NCI-H748 (cell line): ENCODE measurements at regions not wholly inside any gene's neighbourhood (a gene's known extent, or its start where the extent isn't known, plus 50 kb on each side); places are given as distances from the start of the nearest gene placed in this dataset.
"Not testable (repeated sequence)": the region's sequence is repeated elsewhere in the genome, so short reads cannot be mapped to it uniquely, and the experiment has no call there.

Source experiments
- DNase-seq: peaks from one replicate; lab custom pipeline; 2025; ENCODE audit not compliant: unreplicated experiment; lab: John Stamatoyannopoulos, UW

DNA sequence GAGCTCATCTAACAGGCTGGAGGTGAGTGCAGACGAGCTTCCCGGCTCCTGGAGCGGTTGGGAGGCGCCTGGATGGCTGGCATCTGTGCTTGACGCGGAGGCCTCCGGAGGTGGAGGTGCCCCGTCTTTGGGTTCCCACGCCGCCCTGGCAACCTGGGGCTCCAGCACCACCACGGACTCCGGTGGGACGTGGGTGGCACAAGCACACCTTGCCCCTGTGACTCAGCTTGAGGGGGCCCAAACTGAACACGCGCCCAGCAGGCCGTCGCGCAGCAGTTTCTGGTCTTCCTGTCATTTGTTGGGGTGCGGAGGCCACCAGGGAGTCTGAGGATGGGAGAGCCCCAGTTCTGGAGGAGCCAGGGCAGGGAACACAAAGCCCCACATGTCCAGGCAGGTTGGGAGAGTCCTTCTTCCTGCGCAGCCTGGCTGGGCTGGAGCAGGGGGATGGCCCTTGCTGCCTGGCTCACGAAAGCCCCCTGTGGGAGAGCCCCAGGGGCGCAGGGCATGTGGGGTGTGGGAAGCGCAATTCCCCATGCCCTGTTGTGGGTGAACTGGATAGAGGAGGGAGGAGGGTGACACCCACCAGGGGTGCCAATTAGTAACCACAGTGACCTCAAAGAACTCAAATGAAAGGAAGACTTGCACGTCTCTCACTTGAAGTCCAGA lies 1378.6 kb upstream of the DEFB115 start:
- peak; percentile 48 for DNase-seq

DNA sequence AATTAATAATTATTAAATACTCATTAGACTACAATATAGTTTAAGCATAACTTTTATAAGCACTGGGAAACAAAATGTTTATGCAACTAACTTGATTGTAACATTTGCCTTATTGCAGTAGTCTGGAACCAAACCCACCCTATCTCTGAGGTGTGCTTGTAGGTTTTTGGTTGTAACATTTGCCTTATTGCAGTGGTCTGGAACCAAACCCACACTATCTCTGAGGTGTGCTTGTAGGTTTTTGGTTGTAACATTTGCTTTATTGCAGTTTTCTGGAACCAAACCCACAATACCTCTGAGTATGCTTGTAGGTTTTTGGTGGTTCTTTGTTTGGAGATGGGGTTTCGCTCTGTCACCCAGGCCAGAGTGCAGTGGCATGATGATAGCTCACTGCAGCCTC lies 1376.4 kb upstream of the DEFB115 start:
- peak; percentile 35 for DNase-seq

DNA sequence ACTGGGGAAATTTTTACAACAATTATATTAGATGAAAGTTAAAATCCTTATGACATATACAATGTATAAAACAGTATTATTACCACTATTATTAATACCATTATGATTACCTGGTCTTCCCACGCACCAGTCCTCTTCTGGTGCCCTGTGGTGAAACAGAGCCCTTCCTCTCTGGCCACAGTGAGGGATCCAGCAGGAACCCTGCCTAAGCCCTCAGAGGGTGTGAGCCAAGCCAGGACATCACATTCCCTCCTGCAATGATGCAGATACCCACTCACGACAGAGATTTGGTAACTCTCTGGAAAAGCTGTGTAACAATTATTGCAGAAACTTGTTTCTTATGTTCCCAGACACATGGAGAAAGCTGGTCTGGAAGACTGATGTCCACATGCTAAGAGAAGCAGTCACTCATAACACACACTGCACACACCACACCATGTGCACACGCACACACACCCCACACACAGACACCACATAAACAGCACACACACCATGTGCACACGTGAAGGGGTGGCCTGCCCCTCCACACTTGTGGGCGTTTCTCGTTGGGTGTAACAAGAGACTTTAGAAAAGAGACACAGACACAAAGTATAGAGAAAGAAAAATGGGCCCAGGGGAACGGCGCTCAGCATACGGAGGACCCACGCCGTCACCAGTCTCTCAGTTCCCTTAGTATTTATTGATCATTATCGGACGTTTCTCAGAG lies 1373.8 kb upstream of the DEFB115 start:
- DNase-seq, result not testable (repeated sequence)

DNA sequence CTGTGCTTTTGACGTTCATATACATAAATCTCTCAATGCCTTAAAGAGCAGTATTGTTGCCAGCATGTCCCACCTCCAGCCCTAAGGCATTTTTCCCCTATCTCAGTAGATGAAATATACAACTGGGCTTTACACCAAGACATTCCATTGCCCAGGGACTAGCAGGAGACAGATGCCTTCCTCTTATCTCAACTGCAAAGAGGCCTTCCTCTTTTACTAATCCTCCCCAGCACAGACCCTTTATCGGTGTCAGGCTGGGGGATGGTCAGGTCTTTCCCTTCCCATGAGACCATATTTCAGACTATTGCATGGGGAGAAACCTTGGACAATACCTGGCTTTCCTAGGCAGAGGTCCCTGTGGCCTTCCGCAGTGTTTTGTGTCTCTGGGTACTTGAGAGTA lies 1373.1 kb upstream of the DEFB115 start:
- not testable (repeated sequence) for DNase-seq

DNA sequence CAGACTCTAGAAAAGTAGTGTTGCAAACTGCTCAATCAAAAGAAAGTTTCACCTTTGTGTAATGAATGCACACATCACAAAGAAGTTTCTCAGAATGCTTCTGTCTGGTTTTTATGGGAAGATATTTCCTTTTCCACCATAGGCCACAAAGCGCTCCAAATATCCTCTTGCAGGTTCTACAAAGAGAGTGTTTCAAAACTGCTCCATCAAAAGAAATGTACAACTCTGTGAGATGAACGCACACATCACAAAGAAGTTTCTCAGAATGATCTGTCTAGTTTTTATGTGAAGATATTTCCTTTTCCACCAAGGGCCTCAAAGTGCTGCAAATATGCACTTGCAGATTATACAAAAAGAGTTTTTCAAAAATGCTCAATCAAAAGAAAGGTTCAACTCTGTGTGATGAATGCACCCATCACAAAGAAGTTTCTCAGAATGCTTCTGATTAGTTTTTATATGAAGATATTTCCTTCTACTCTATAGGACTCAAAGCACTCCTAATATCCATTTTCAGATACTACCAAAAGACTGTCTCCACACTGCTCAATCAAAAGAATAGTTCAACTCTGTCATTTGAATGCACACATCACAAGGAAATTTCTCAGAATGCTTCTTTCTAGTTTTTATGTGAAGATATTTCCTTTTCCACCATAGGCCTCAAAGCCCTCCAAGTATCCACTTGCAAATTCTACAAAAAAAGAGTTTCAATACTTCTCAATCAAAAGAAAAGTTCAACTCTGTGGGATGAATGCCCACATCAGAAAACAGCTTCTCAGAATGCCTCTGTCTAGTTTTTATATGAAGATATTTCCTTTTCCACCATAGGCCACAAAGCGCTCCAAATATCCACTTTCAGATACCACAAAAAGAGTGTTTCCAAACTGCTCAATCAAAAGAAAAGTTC lies 1371.9 kb upstream of the DEFB115 start:
- not testable (repeated sequence) for DNase-seq

DNA sequence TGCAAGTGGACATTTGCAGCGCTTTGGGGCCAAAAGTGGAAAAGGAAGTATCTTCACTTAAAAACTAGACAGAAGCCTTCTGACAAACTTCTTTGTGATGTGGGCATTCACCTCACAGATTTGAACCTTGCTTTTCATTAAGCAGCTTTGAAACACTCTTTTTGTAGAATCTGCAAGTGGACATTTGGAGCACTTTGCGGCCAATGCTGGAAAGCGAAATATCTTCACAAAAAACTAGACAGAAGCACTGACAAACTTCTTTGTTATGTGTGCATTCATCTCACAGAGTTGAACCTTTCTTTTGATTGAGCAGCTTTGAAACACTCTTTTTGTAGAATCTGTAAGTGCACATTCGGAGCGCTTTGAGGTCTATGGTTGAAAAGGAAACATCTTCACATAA lies 1365.9 kb upstream of the DEFB115 start:
- not testable (repeated sequence) for DNase-seq
